ENCODE measurements at regions not wholly inside any gene's neighbourhood (a gene's known extent, or its start where the extent isn't known, plus 50 kb on each side); places are given as distances from the start of the nearest gene placed in this dataset.
"Not testable (repeated sequence)": the region's sequence is repeated elsewhere in the genome, so short reads cannot be mapped to it uniquely, and the experiment has no call there.

- not testable (repeated sequence) for DNase-seq
These were observed 209.8 kb downstream of the NPIPB11 start for GRCh38 chr16:29196746-29197145.

DNA sequence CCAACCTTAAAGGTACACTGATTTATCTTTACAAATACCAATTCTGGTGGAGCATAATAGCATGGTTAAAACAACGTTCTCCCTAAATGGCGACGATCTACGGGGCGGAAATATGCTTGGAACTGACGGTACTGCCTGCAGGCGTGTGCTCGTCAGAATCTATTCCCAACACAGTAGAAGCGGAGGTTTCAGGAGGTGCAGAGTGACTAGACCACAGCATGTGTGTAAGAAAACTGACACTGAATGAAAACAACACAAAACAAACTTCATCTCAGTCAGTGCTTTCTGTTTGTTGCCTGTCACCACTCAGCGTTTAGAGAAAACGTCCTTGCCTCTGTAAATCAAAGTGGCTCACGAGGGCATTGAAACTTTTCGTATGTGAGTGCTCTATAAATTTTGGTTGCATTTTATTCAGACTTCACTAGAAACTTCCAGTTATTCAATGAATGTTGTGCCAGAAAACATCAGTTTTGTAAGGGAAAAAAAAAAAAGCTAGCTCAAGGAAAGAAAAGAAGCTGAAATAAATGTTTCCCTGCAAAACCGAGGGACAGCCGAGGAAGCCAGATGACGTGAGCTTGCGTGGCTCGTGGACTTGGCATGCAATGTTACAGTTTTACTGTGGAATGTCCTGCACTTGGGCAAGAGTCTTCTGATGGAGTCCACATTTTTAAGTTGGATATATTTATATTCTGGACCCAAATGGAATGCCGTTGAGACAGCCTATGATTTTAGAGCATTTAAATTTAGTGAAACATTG lies 210.4 kb downstream of the LAT start:
- DNase-seq, result not testable (repeated sequence)

DNA sequence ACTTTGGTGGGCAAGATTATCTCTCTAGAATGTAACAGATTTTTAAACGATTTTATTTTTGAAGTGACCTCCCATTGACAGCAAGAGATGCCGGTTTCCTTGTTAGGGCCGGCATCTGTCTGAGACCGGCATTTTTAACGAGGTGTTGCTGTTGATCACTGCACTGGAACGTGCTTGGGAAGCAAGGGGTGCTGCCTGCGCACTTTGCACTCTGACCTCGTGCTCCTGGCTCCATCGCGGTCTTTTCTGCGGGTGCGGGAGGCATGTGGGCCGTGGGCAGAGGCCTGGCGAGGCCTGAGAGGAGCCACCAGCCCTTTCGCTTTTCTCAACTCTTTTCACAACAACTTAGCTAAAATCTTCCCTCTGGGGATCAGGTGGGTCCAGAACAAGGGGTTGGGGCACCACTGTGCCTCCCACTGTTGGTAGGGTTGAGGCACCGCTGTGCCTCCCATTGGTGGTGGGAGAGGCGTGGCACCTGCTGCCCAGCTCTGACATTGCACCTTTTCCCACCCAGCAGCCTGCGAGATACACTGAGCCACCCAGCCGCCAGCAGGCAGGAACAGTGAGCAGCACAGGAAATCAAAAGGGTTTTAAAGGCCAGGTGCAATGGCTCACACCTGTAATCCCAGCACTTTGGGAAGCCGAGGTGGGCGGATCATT lies 209.5 kb downstream of the LAT start:
- DNase-seq, result not testable (repeated sequence)

- not testable (repeated sequence) for DNase-seq
These were observed 208.8 kb downstream of the LAT start for GRCh38 chr16:29193634-29194033.

- DNase-seq, result not testable (repeated sequence)
These were observed 208.4 kb downstream of the LAT start for GRCh38 chr16:29193248-29193574.

GRCh38 chr16:29192329-29193247 lies 207.7 kb downstream of the LAT start:
- DNase-seq, result no peak

DNA sequence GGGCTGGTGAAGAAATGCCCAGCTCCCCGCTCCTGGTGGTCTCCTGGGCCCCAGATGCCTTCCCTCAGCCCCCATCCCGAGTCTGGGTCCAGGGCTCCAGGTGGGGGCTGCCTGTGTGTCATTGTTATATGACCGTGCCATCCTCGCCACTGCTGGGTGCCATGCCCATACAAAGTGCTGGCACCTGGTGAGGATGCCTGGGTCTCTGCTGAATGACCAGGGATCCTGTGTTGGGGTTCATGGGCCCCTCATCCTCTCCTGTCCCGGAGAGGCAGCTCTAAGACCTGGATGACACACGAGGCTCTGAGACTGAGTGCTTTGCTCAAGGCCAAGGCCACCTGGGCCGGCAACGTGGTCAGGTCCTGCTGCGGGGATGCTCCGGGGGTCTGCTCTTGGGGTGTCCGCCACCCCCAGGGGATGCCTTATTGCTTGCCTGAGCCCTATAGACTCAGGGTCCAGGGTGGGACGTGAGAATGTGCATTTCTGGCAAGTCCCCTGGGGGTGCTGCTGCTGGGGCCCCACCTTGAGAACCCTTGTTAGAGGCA lies 206.9 kb downstream of the LAT start:
- not testable (repeated sequence) for DNase-seq

DNA sequence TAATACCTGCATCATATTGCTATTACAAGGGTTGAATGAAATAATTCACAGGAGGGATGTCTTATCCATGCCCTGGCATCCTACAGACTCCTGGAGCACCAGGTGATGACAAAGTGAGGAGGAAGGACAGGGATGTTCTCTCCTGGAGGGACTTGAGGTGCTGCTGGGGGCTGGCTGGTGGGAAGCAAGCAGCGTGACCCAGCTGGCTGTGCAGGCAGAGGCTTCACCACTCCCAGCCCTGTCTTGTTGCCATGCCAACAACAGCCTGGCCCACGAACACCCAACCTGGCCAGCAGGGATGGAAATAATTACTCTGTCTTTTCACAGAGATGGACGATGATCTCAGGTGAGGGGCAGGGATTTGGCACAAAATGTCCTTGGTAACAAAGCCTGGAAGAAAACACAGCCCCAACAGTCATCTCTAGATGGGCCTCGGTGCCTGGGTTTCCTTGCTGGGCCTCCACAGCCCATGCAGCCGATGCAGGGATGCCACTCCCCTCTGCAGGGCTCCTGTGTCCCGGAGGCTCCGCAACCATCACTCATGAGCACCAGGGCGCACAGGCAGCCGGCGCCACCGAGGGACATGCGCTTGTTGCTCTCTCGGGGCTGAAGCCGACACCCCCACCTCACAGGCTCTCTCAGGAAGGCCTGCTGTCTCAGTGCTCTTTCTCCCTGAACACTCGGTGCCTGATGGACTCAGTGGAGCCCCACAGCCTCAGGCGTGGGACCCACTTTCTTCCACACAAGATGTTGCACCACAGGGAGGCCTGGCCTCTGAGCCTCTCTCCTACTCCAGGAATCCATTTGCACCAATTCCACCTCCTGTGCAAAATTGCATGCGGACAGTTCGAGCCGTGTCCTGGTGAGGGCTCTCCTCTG lies 205.9 kb downstream of the LAT start:
- not testable (repeated sequence) for DNase-seq

DNA sequence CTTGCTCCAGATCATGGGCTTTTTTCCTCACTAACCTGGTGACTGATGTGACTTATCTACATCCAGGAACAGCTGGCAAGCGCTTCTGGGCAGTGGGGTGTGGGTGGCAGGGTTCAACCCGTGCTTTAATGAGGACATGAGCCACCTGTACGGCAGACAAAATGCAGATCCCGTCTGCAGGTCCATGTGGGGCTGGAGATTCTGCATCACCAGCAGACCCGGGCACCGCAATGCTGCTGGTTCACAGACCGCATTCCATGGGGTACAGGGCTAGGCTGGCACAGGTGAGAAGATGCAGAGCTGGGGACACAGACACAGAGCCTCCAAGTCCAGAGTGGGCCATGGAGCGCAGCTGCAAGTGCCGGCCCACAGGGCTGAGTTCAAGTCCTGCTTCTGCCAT lies 204.0 kb downstream of the LAT start:
- DNase-seq, result not testable (repeated sequence)

DNA sequence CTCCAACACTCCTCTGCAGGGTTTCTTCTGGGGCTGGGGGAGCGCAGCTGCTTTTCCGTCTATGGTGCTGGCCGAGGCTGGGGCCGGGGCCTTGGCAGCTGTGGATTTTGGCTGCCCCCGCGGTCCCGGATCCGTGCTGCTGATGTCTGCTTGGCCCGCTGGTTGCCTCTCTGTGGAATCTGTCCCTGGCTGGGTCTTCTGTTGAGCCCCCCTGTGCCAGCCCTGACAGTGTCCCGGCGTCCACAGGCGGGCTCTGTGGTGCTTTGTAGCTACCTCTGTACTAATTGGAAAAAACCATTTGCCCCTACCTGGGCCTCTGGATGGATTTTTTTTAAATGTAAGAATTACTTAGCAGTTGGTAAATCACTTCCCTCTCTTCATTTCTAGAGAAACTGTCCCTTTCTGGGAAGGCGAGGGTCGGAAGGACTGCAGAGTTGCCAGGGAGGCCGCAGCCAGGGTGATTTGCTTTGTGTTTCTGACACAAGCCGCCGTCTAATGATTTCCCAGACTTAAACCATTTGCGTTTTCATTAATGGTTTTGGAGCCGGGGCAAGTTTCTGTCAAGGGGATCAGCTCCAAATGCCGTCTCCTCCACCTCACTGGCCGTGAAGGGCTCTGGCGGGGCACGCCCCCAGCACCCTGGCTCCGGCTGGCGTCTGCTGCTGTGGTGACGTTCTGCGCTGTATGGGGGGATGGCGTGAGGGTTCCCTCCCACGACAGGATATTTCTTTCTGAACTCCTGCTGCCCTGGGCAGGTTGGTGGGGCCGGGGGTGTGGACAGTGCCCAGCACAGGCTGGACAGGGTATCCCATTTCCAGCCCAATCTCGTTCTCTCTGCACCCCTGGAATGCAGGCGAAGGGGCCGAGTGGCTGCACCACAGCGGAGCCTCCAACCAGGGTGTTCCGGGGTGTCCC lies 201.7 kb downstream of the LAT start:
- DNase-seq, result not testable (repeated sequence)

- not testable (repeated sequence) for DNase-seq
These were observed 201.0 kb downstream of the LAT start for GRCh38 chr16:29185872-29186271.

- DNase-seq, result not testable (repeated sequence)
These were observed 200.0 kb downstream of the LAT start for GRCh38 chr16:29184738-29185438.

- DNase-seq, result not testable (repeated sequence)
These were observed 198.4 kb downstream of the LAT start for GRCh38 chr16:29182940-29183868.

DNA sequence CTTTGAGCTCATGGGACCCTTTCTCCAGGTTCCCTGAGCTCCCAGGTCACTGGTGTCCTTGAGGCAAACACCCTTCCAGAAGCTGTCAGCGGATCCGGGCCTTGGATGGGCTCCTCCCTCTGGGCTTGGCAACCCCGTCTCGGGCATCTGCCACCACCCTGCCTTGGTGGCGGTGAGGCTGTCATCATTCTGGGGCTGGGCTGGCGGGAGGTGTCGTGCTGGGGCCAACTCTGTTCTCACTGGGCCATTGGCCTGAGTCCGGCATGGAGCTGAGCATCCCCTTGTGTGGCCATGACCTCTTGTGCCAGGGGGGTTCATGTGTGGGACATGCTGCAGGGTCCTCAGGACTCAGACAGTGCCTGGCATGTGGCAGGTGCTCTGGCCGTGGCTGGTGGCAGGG lies 197.6 kb downstream of the LAT start:
- DNase-seq, result no peak

DNA sequence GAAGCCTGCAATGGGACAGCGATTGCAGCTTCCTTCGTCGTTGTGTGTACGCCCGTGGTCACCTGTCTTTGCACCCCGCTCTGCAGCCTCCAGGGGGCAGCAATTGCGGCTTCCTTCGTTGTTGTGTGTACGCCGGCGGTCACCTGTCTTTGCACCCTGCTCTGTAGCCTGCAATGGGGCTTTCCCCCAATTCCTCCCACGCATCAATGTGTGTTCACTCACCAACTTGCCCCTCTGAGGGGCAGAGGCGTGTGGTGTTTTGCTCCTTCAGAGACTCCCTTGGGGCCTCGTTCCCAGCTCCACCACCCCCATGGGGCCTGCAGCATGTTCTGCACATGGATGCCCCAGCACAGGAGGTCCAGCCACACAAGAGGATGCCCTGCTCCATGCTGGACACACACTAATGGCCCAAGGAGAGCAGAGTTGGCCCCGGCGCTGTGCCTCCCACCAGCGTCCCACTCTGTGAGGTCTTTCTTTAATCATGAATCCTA lies 197.1 kb downstream of the LAT start:
- not testable (repeated sequence) for DNase-seq

DNA sequence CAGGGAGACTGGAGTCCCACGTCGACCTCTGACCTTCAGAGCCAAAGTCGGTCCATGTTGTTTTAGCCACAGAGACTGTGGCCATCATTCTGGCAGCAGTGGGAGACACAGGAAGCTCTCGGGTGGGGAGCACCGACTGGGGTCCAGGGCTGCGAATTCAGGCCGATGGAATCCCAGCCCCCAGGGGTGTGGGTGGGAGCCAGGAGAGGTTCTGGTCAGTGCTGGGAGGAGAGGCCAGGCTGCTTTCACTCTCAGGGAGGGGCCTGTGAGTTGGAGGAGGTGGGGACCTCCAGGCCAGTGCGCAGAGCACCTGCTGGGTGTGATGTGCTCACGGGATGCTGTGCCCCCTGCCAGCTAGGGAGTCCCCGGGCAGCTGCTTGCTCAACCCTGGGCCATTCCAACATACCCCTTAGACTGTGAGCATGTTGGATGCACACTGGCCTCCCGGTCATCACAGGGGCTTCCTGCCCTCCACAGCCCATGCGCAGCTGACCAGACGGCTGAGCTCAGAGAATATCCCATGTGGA lies 196.5 kb downstream of the LAT start:
- DNase-seq, result not testable (repeated sequence)

GRCh38 chr16:29180206-29180600 lies 195.4 kb downstream of the LAT start:
- DNase-seq, result not testable (repeated sequence)

GRCh38 chr16:29179401-29180205 lies 194.8 kb downstream of the LAT start:
- DNase-seq, result not testable (repeated sequence)

Measured in DMS79 treated with DMSO at 0.1 percent for 48 hours (cell line).